22Rv1 (cell line): ENCODE measurements at regions not wholly inside any gene's neighbourhood (a gene's known extent, or its start where the extent isn't known, plus 50 kb on each side); places are given as distances from the start of the nearest gene placed in this dataset.
"Not testable (repeated sequence)": the region's sequence is repeated elsewhere in the genome, so short reads cannot be mapped to it uniquely, and the experiment has no call there.

Experiments
- H3K27ac ChIP-seq: fragments of 450-650 bp; 2 replicates; pipeline ENCODE4 v1.5.1; 2017
- ZFX ChIP-seq: fragments of 450-650 bp; IDR thresholded peaks from 2 replicates; pipeline ENCODE4 v1.6.1; 2017; ENCODE audit warnings: antibody characterized with exemption, borderline replicate concordance
- TF ChIP-seq, protein P1 (sequence below): fragments of 450-650 bp; IDR thresholded peaks from 2 replicates; pipeline ENCODE4 v1.5.1; 2017; ENCODE audit warnings: mild to moderate bottlenecking

DNA sequence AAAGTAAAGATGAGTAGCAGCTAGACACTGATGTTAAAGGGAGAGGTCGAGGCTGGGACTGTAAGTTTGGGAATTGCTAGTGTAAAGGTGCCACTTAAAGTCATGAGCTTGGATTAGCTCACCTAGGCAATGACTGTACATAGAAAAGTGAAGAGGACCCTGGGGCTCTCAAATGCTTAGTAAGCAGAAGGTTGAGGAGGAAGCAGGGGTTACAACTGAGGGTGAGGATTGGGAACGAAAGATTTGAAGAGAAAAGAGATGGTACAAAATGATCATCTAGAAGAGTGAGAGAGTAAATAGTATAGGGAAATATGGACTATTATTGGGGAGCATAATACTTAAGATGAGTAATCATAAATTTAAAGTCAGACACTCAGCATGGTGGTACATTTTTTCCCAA, 63.1 kb upstream of the TNFSF4 start:
- TF ChIP-seq, protein P1, sequence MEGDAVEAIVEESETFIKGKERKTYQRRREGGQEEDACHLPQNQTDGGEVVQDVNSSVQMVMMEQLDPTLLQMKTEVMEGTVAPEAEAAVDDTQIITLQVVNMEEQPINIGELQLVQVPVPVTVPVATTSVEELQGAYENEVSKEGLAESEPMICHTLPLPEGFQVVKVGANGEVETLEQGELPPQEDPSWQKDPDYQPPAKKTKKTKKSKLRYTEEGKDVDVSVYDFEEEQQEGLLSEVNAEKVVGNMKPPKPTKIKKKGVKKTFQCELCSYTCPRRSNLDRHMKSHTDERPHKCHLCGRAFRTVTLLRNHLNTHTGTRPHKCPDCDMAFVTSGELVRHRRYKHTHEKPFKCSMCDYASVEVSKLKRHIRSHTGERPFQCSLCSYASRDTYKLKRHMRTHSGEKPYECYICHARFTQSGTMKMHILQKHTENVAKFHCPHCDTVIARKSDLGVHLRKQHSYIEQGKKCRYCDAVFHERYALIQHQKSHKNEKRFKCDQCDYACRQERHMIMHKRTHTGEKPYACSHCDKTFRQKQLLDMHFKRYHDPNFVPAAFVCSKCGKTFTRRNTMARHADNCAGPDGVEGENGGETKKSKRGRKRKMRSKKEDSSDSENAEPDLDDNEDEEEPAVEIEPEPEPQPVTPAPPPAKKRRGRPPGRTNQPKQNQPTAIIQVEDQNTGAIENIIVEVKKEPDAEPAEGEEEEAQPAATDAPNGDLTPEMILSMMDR = no peak
- TF ChIP-seq ZFX = no peak
- no peak overlapping the region for H3K27ac ChIP-seq

DNA sequence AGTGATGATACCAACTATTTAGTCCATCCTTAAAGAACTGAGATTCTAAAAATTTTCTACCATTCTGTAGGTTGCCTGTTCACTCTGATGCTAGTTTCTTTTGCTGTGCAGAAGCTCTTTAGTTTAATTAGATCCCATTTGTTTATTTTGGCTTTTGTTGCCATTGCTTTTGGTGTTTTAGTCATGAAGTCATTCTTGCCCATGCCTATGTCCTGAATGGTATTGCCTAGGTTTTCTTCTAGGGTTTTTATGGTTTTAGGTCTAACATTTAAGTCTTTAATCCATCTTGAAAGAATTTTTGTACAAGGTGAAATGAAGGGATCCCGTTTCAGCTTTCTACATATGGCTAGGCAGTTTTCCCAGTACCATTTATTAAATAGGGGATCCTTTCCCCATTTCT, 63.9 kb upstream of the TNFSF4 start:
- not testable (repeated sequence) for H3K27ac ChIP-seq

DNA sequence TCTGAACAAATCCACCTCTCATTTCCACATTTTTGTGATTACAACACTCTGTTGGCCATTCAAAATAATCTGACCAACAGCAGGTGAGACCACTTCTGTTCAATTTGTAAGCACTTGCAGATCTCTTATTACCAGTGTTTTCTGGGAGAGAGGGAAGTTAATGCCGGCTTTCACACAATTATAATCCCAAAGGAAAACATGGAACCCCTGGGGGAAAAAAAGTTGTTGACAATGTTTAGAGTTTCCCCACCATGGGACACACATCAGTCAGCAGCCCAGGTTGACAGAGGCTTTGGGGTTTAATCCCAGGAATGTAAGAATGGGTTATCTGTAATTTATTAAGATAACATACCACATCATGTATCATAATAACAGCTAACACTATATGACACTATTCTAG, 68.4 kb upstream of the TNFSF4 start:
- TF ChIP-seq, protein P1 = no peak
- no peak for TF ChIP-seq ZFX
- no peak overlapping the region for H3K27ac ChIP-seq

DNA sequence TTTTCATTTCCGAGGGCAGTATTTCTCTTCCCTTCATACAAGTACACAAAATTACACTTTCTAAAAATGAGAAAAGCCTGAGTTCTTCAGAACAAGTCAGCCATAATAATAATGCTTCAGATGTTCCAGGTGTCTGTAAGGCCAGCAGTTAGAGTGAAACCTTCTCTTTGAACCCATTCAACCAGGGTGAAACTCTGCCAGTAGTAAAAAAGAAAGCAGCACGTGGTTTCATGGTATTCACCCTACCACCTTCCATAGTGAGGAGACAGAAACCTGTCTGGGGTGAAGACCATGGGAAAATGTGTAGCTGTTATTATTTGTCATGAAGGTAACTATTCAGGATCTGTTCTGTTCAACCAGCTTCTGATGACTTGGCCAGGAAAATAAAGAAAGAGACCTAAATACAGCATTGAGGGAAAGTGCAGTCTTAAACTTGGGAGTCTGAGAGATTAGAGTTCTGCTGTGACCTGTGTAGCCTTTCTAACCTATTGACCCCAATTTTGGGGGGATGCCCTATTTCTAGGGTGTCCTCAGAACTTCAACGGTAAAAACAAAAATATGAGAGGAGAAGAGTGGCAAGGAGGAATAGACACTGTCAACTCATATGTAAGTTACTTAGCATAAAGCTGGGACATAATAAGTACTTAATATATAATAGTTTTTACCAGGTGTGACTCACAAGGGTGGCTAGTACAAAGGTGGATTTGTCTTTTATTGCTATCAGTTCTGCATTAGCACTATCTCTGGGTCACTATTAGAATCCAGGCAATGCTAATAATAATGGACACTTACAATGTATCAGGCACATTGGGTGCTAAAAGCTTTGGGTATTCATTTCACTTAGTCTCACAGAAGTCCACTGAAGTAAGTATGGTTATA, 70.0 kb upstream of the TNFSF4 start:
- TF ChIP-seq ZFX = no peak
- TF ChIP-seq, protein P1 = no peak

DNA sequence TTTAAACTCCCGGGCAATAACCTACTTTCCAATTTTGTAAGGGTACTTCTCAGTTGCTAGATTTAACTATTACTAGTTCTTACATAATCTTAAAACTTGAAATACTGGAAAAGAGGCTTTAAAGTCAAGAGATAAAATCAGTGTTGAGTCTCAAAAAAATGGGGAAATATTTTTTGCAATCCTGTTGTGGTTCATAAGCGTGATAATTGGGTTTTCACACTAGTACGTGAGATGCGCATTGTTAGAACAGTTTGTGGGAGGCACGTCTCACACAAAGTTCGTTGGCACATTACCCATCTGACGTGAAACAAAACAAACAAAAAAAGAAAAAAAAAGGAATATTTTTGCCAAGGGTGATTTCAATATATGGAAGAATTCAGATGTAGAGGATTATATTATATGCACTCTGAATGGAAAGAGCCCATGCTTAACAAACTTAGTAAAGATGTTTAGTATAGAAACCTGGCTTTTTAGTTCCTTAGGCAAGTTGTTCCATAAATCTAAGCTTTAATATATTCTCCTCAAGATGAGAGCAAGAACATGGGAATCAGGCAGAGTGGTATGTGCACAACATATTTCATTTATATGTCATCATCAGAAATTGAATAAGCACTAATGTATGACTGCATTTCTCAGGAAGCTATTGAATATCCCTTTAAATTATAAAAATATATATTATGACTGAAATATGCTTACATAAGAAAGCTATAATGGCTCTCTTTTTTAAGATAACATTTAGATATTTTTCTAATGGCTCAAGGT, 73.9 kb upstream of the TNFSF4 start:
- no peak for TF ChIP-seq ZFX
- TF ChIP-seq, protein P1 = no peak
- H3K27ac ChIP-seq = no peak overlapping the region

More for the DNA sequence above, 70.0 kb upstream of the TNFSF4 start:
- H3K27ac ChIP-seq = no peak overlapping the region

DNA sequence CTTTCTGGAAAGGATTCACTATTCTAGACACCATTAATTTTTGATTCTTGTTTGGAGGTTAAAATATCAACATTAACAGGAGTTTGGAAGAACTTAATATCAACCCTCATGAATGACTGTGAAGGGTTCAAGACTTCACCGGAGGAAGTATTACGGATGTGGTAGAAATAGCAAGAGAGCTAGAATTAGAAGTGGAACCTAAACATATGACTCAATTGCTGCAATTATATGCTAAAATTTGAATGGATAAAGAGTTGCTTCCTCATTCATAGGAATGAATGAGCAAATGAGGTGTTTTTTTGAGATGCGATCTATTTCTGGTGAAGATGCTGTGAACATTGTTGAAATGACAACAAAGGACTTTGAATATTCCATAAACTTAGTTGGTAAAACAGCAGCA, 77.9 kb upstream of the TNFSF4 start:
- no peak overlapping the region for H3K27ac ChIP-seq
- TF ChIP-seq, protein P1 = no peak

DNA sequence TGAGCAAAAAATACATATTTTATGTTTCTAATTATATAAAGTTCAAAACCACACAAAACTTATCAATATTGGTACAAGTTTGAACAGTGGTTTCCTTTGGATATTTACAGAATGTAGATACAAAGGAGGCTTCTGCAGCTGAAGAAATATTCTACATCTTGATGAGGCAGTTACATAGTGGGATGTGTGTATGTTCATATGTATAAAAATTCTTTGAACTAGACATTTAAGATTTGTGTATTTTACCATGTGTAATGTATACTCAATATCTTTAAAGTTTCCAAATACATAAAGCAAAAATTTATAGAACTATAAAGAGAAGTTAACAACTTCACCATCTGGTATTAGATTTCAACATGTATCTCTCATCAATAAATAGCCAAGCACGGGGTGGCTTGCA, 80.7 kb upstream of the TNFSF4 start:
- TF ChIP-seq ZFX = no peak
- TF ChIP-seq, protein P1 = no peak

More for the DNA sequence above, 80.7 kb upstream of the TNFSF4 start:
- H3K27ac ChIP-seq = no peak overlapping the region
